A549 (cell line): ENCODE measurements at regions not wholly inside any gene's neighbourhood (a gene's known extent, or its start where the extent isn't known, plus 50 kb on each side); places are given as distances from the start of the nearest gene placed in this dataset.

ENCODE experiments used
- ATAC-seq, 2 experiments: fragments of 200-7000 bp in 1 of 2; fragments of >200 bp in 1 of 2; cut with Nextera tagmentation in 1 of 2; cut with Tn5 transposase in 1 of 2; 3 replicates each; pipeline versions ENCODE4 v1.8.0 to v1.9.1; 2018 to 2020; ENCODE audit warnings: mild to moderate bottlenecking in 1 of 2, moderate library complexity in 1 of 2
- CTCF ChIA-PET: fragments of 300-600 bp; sonication (Branson Sonifier 250); formaldehyde crosslinking; extraction: SDS; loops from one replicate; lab custom pipeline; 2021; ENCODE audit warnings: antibody characterized with exemption, inconsistent platforms; lab: Yijun Ruan, JAX
- POLR2A ChIA-PET: fragments of 350-600 bp; formaldehyde crosslinking; extraction: SDS; loops from one replicate; lab custom pipeline; 2021; ENCODE audit warnings: antibody characterized with exemption, inconsistent platforms; lab: Yijun Ruan, JAX
- DNase-seq, 2 experiments: peaks; one replicate each; pipeline versions ENCODE4 v3.0.0 to v3.0.0-alpha.2; 2011 to 2016; ENCODE audit warnings: low read depth in 1 of 2, low spot score in 1 of 2
- FAIRE-seq: peaks from 2 replicates; lab custom pipeline; 2011; peaks lifted over from hg19 to GRCh38; lab: Jason Lieb, UNC
- H3K27ac ChIP-seq, 2 experiments: fragments of >200 bp; sonication (Bioruptor Twin); formaldehyde crosslinking; 3 replicates each; pipeline ENCODE4 v1.5.1; 2016 to 2017
- H3K4me1 ChIP-seq: fragments of >200 bp; sonication (Bioruptor Twin); formaldehyde crosslinking; 3 replicates; pipeline ENCODE4 v1.6.1; 2016
- H3K4me2 ChIP-seq: fragments of >200 bp; sonication (Bioruptor Twin); formaldehyde crosslinking; 3 replicates; pipeline ENCODE4 v1.6.1; 2016
- H3K4me3 ChIP-seq: fragments of >200 bp; sonication (Bioruptor Twin); formaldehyde crosslinking; 3 replicates; pipeline ENCODE4 v1.5.1; 2016
- H3K9me3 ChIP-seq: fragments of >200 bp; sonication (Bioruptor Twin); formaldehyde crosslinking; 3 replicates; pipeline ENCODE4 v1.6.1; 2016
- BCL3 ChIP-seq: fragments of >200 bp; sonication (Bioruptor Twin); formaldehyde crosslinking; IDR thresholded peaks from 3 replicates; pipeline ENCODE4 v1.6.1; 2016
- CHD4 ChIP-seq: fragments of 200-600 bp; sonication (generic); IDR thresholded peaks from 2 replicates; pipeline ENCODE4 v1.6.1; 2016; ENCODE audit warnings: antibody characterized with exemption, mild to moderate bottlenecking, borderline replicate concordance
- FOXS1 ChIP-seq: fragments of 250-450 bp; sonication (Bioruptor Pico); IDR thresholded peaks from 2 replicates; pipeline ENCODE4 v1.5.0; 2020; ENCODE audit warnings: mild to moderate bottlenecking, moderate library complexity
- GATA3 ChIP-seq: IDR thresholded peaks from 2 replicates; pipeline ENCODE4 v1.6.1; 2012; ENCODE audit warnings: borderline replicate concordance
- HDAC2 ChIP-seq: fragments of 200-600 bp; sonication (generic); IDR thresholded peaks from 2 replicates; pipeline ENCODE4 v1.6.1; 2016
- HES2 ChIP-seq: fragments of >200 bp; sonication (Bioruptor Twin); formaldehyde crosslinking; IDR thresholded peaks from 2 replicates; pipeline ENCODE4 v1.6.1; 2016
- HOXB5 ChIP-seq: fragments of 250-450 bp; sonication (Bioruptor Pico); IDR thresholded peaks from 2 replicates; pipeline ENCODE4 v1.5.0; 2020; ENCODE audit warnings: mild to moderate bottlenecking, moderate library complexity
- JUN ChIP-seq, 2 experiments: fragments of >200 bp; sonication (Bioruptor Twin); formaldehyde crosslinking; IDR thresholded peaks; 2 replicates in 1 of 2; 3 replicates in 1 of 2; pipeline ENCODE4 v1.6.1; 2016 to 2017
- JUNB ChIP-seq: fragments of >200 bp; sonication (Bioruptor Twin); formaldehyde crosslinking; IDR thresholded peaks from 2 replicates; pipeline ENCODE4 v1.6.1; 2016
- KDM1A ChIP-seq: fragments of 200-600 bp; sonication (generic); IDR thresholded peaks from 2 replicates; pipeline ENCODE4 v1.6.1; 2016; ENCODE audit warnings: low read depth, mild to moderate bottlenecking
- KDM5A ChIP-seq: fragments of 200-600 bp; sonication (generic); IDR thresholded peaks from 2 replicates; pipeline ENCODE4 v1.6.1; 2016; ENCODE audit warnings: antibody characterized with exemption, mild to moderate bottlenecking
- MAFK ChIP-seq: fragments of 450-650 bp; IDR thresholded peaks from 2 replicates; pipeline ENCODE4 v1.6.1; 2014; ENCODE audit not compliant: partially characterized antibody
- NFE2L2 ChIP-seq: fragments of 150-350 bp; conservative IDR thresholded peaks from 2 replicates; pipeline ENCODE4 v1.6.1; 2014; ENCODE audit warnings: low read length
- NPAS2 ChIP-seq: fragments of 250-450 bp; sonication (Bioruptor Pico); IDR thresholded peaks from 2 replicates; pipeline ENCODE4 v1.8.0; 2022; ENCODE audit warnings: mild to moderate bottlenecking, moderate library complexity, borderline replicate concordance
- NR3C1 ChIP-seq: fragments of >200 bp; sonication (Bioruptor Twin); formaldehyde crosslinking; IDR thresholded peaks from 3 replicates; pipeline ENCODE4 v1.6.1; 2017
- PBX3 ChIP-seq: IDR thresholded peaks from 2 replicates; pipeline ENCODE4 v1.6.1; 2012
- PHF8 ChIP-seq: fragments of 200-600 bp; sonication (generic); IDR thresholded peaks from 2 replicates; pipeline ENCODE4 v1.6.1; 2016; ENCODE audit warnings: low read depth, mild to moderate bottlenecking, antibody characterized with exemption, moderate library complexity, borderline replicate concordance
- POLR2A ChIP-seq: IDR thresholded peaks from 2 replicates; pipeline ENCODE4 v1.6.1; 2012; ENCODE audit warnings: mild to moderate bottlenecking, low read length
- RAD21 ChIP-seq, 2 experiments: fragments of >200 bp in 1 of 2; sonication (Bioruptor Twin) in 1 of 2; formaldehyde crosslinking in 1 of 2; IDR thresholded peaks in 1 of 2; conservative IDR thresholded peaks in 1 of 2; 2 replicates in 1 of 2; 3 replicates in 1 of 2; pipeline ENCODE4 v1.6.1; 2012 to 2018; ENCODE audit warnings: inconsistent platforms in 1 of 2
- RCOR1 ChIP-seq: fragments of 150-350 bp; IDR thresholded peaks from 2 replicates; pipeline ENCODE4 v1.6.1; 2014; ENCODE audit warnings: antibody characterized with exemption, low read length, low read depth
- RFX5 ChIP-seq: fragments of 450-650 bp; IDR thresholded peaks from 2 replicates; pipeline ENCODE4 v1.7.1; 2014; ENCODE audit warnings: antibody characterized with exemption, mild to moderate bottlenecking, moderate library complexity
- RNF2 ChIP-seq: fragments of 200-600 bp; sonication (generic); IDR thresholded peaks from 2 replicates; pipeline ENCODE4 v1.6.1; 2016; ENCODE audit warnings: low read depth, mild to moderate bottlenecking, antibody characterized with exemption, moderate library complexity, borderline replicate concordance
- SMC3 ChIP-seq: fragments of >200 bp; sonication (Bioruptor Twin); formaldehyde crosslinking; IDR thresholded peaks from 3 replicates; pipeline ENCODE4 v1.6.1; 2018; ENCODE audit warnings: inconsistent platforms
- SREBF2 ChIP-seq: fragments of 450-650 bp; IDR thresholded peaks from 2 replicates; pipeline ENCODE4 v1.6.1; 2014; ENCODE audit warnings: mild to moderate bottlenecking, moderate library complexity
- TFCP2L1 ChIP-seq: fragments of 250-450 bp; sonication (Bioruptor Pico); IDR thresholded peaks from 2 replicates; pipeline ENCODE4 v1.5.0; 2021; ENCODE audit warnings: mild to moderate bottlenecking
- USF2 ChIP-seq: fragments of 450-650 bp; IDR thresholded peaks from 2 replicates; pipeline ENCODE4 v1.6.1; 2014; ENCODE audit warnings: antibody characterized with exemption
- ZNF302 ChIP-seq: fragments of 250-450 bp; sonication (Bioruptor Pico); IDR thresholded peaks from 2 replicates; pipeline ENCODE4 v1.9.0; 2021; ENCODE audit warnings: inconsistent platforms, mild to moderate bottlenecking, moderate library complexity
- WGBS: methylation state at CpG from one replicate; pipeline ENCODE4 v1.1.6; 2017; ENCODE audit errors: missing lambda C conversion rate; 5-methylcytosine and 5-hydroxymethylcytosine counted together

- TF ChIP-seq PBX3 (no peak), KDM5A (no peak), SMC3 (no peak)
These were observed 91.8 kb upstream of the WDR72 start (continued) for GRCh38 chr15:53851110-53851848.

GRCh38 chr15:53847745-53848144 is 88.3 kb upstream of the WDR72 start:
- ATAC-seq (no peak), DNase-seq (no peak), FAIRE-seq (no peak)
- Histone ChIP-seq H3K4me1 (peaks cover 10% of the 10 kb centered on the region; the same call in 2 of the 3 replicates), H3K27ac (no peak overlapping the region), H3K9me3 (0 out of 3 replicates have a peak, but pooled peaks cover 4% of the 10 kb centered on the region), H3K4me3 (no peak overlapping the region), H3K4me2 (no peak overlapping the region)
- TF ChIP-seq BCL3 (no peak), TFCP2L1 (CRISPR knock-in tag) (no peak), SMC3 (no peak), KDM1A (no peak), CHD4 (no peak), RFX5 (no peak), MAFK (no peak)
- 94% methylated on average over 2 of the region's 2 CpGs for WGBS
- CTCF ChIA-PET = no interaction called here
- POLR2A ChIA-PET = no interaction called here

GRCh38 chr15:53844634-53845033 is 85.2 kb upstream of the WDR72 start:
- H3K4me3 ChIP-seq = no peak overlapping the region
- H3K9me3 ChIP-seq = 0 out of 3 replicates have a peak, but pooled peaks cover 4% of the 10 kb centered on the region
- DNase-seq = no peak
- no peak for ATAC-seq
- H3K4me2 ChIP-seq = peak overlapping the region; percentile 45; the same call in 2 of the 3 replicates
- H3K4me1 ChIP-seq = peaks cover 13% of the 10 kb centered on the region; the same call in 2 of the 3 replicates
- no peak for FAIRE-seq
- TF ChIP-seq RCOR1 (no peak), JUN (IDR thresholded peaks at IDR 0.05) (no peak), POLR2A (no peak), PHF8 (no peak), HDAC2 (no peak), GATA3 (no peak), RFX5 (no peak), TFCP2L1 (CRISPR knock-in tag) (no peak), ZNF302 (CRISPR knock-in tag) (no peak), JUNB (no peak), SREBF2 (no peak)
- TF ChIP-seq, all 56 proteins: peak for 0
- H3K27ac ChIP-seq = no peak overlapping the region
- ChIA-PET POLR2A (interaction anchor here (1.2 kb wide), 1 partner anchor 13 kb away, joined by 3 read pairs; no protein-coding TSS in a partner anchor), CTCF (interaction anchor here (0.9 kb wide), 1 partner anchor 13 kb away, joined by 3 read pairs; no protein-coding TSS in a partner anchor)
- whole genome bisulfite sequencing = 64% methylated on average over 2 of the region's 2 CpGs

- Histone ChIP-seq H3K9me3 (0 out of 3 replicates have a peak, but pooled peaks cover 4% of the 10 kb centered on the region), H3K4me3 (no peak overlapping the region), H3K4me1 (peaks cover 13% of the 10 kb centered on the region; the same call in 2 of the 3 replicates), H3K27ac (0 out of 6 replicates have a peak overlapping the region, but pooled peaks of 1 of the 2 experiments have one; percentile 42), H3K4me2 (peak overlapping the region; percentile 45)
- ChIA-PET POLR2A (interaction anchor here (1.2 kb wide), 1 partner anchor 12 kb away, joined by 3 read pairs; no protein-coding TSS in a partner anchor), CTCF (interaction anchor here (0.9 kb wide), 1 partner anchor 12 kb away, joined by 3 read pairs; no protein-coding TSS in a partner anchor)
- no peak for FAIRE-seq
- WGBS = 56% methylated on average over 3 of the region's 3 CpGs
- no peak for ATAC-seq
- DNase-seq = peak in 1 of 2 experiments; percentile 1
- TF ChIP-seq KDM1A (no peak), KDM5A (no peak), RFX5 (no peak), RAD21 (conservative IDR thresholded peaks at IDR 0.05 in 1 of 2, IDR thresholded peaks at IDR 0.05 in 1 of 2) (no peak), TFCP2L1 (CRISPR knock-in tag) (no peak), PHF8 (no peak), HOXB5 (CRISPR knock-in tag) (no peak), NFE2L2 (no peak), NR3C1 (no peak), USF2 (no peak), RNF2 (no peak), HES2 (no peak), FOXS1 (CRISPR knock-in tag) (no peak), NPAS2 (no peak), JUNB (no peak)
These were observed 84.6 kb upstream of the WDR72 start for GRCh38 chr15:53843869-53844569.
